ENCODE measurements at regions not wholly inside any gene's neighbourhood (a gene's known extent, or its start where the extent isn't known, plus 50 kb on each side); places are given as distances from the start of the nearest gene placed in this dataset.
A peak's percentile ranks its signal among the peaks of the same experiment; 100 is the strongest.

DNA sequence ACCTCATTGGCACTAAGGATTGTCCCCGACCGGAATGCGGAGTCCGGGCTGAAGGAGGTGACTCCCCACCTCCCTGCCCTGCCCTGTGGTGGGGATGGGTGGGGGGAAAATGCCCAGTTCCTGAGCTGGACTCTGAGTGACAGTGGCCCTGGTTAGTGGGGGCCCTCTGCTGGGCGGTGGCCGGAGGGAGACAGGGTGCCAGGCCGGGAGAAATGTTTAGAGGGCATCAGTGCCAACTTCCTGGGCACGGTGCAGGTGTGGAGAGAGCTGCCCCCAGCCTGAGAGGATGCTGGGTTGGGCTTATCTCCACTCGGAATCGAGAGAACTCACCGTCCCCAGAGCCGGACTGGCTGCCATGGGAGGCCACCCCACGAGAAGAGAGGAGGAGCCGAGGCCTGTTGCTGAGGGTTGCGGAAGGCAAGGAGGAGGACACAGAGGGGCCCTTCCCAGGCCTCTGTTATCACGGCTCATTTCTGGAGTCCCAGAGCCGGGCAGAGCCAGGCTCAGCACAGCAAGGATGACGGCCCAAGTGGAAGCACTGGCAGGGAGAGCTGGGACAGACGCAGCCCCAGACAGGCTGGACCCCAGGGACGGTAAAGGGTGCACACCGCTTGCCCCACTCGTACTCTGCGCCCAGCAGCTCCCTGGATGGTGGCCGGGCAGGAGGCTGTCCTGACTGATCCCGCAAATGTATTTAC is 156.7 kb downstream of the KIF26A start:
- no peak for DNase-seq
- Histone ChIP-seq H2AFZ (ENCODE audit: insufficient read depth, low read depth, low read length, poor library complexity, severe bottlenecking) (no peak overlapping the region), H3K4me3 (replicated peaks in 1 of 3; ENCODE audit: low read depth in 2 of 3, low read length in 3 of 3) (no peak overlapping the region), H4K20me1 (ENCODE audit: insufficient read depth, low read length) (no peaks in the 10 kb centered on the region), H3K9me3 (replicated peaks in 1 of 2; ENCODE audit: control insufficient read depth in 1 of 2, insufficient read depth in 1 of 2, low read length in 2 of 2) (peaks cover 3 to 5% of the 10 kb centered on the region in 2 donors), H3K79me2 (ENCODE audit: insufficient read depth, low read length) (no peaks in the 10 kb centered on the region), H3K27me3 (ENCODE audit: control insufficient read depth in 2 of 2, insufficient read depth in 2 of 2, low read length in 2 of 2) (no peaks in the 10 kb centered on the region), H3K36me3 (replicated peaks in 1 of 2; ENCODE audit: control insufficient read depth in 1 of 2, insufficient read depth in 2 of 2, low read length in 2 of 2) (no peaks in the 10 kb centered on the region), H3K4me2 (replicated peaks; ENCODE audit: extremely low read depth, low read length, poor library complexity, severe bottlenecking) (no peak overlapping the region), H3K9ac (ENCODE audit: insufficient read depth, low read length, poor library complexity, severe bottlenecking) (no peak overlapping the region), H3K27ac (ENCODE audit: low read depth in 1 of 2, low read length in 2 of 2) (no peak overlapping the region), H3K4me1 (ENCODE audit: control insufficient read depth in 1 of 2, insufficient read depth in 2 of 2, low read length in 2 of 2) (no peaks in the 10 kb centered on the region)
- Mint-ChIP-seq H3K36me3 (no peaks in the 10 kb centered on the region), H3K4me3 (no peak overlapping the region), H3K9me3 (peaks cover 0 to 6% (median 2%) of the 10 kb centered on the region in 7 donors), H3K27ac (peak overlapping the region in 1 of 7 donors; percentile 24), H3K4me1 (no peaks in the 10 kb centered on the region), H3K27me3 (ENCODE audit: low read depth in 3 of 3) (peaks cover 0 to 4% (median 0%) of the 10 kb centered on the region in 3 donors)
- WGBS (ENCODE audit: insufficient coverage) = 83% methylated on average over 24 of the region's 25 CpGs
- TF ChIP-seq, protein P1, sequence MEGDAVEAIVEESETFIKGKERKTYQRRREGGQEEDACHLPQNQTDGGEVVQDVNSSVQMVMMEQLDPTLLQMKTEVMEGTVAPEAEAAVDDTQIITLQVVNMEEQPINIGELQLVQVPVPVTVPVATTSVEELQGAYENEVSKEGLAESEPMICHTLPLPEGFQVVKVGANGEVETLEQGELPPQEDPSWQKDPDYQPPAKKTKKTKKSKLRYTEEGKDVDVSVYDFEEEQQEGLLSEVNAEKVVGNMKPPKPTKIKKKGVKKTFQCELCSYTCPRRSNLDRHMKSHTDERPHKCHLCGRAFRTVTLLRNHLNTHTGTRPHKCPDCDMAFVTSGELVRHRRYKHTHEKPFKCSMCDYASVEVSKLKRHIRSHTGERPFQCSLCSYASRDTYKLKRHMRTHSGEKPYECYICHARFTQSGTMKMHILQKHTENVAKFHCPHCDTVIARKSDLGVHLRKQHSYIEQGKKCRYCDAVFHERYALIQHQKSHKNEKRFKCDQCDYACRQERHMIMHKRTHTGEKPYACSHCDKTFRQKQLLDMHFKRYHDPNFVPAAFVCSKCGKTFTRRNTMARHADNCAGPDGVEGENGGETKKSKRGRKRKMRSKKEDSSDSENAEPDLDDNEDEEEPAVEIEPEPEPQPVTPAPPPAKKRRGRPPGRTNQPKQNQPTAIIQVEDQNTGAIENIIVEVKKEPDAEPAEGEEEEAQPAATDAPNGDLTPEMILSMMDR (IDR thresholded peaks at IDR 0.05) = no peak
- intact Hi-C loops (cut with micrococcal nuclease) = no loop called here

GRCh38 chr14:104295681-104296387 is 157.4 kb downstream of the KIF26A start:
- H3K4me1 Mint-ChIP-seq = no peaks in the 10 kb centered on the region
- H3K9me3 Mint-ChIP-seq = peaks cover 0 to 11% (median 0%) of the 10 kb centered on the region in 7 donors
- no peaks in the 10 kb centered on the region for H3K36me3 Mint-ChIP-seq
- no peak for DNase-seq
- WGBS (ENCODE audit: insufficient coverage) = 86% methylated on average over 21 of the region's 24 CpGs
- no peak overlapping the region for H3K9ac ChIP-seq (ENCODE audit: insufficient read depth, low read length, poor library complexity, severe bottlenecking)
- no peak overlapping the region for H2AFZ ChIP-seq (ENCODE audit: insufficient read depth, low read depth, low read length, poor library complexity, severe bottlenecking)
- no peak overlapping the region for H3K4me3 Mint-ChIP-seq
- H3K4me2 ChIP-seq (replicated peaks; ENCODE audit: extremely low read depth, low read length, poor library complexity, severe bottlenecking) = no peak overlapping the region
- H3K79me2 ChIP-seq (ENCODE audit: insufficient read depth, low read length) = no peaks in the 10 kb centered on the region
- no peak overlapping the region for H3K27ac Mint-ChIP-seq
- no peak overlapping the region for H3K27ac ChIP-seq (ENCODE audit: low read depth in 1 of 2, low read length in 2 of 2)
- H3K27me3 Mint-ChIP-seq (ENCODE audit: low read depth in 3 of 3) = peaks cover 0 to 4% (median 0%) of the 10 kb centered on the region in 3 donors
- no peaks in the 10 kb centered on the region for H3K36me3 ChIP-seq (replicated peaks in 1 of 2; ENCODE audit: control insufficient read depth in 1 of 2, insufficient read depth in 2 of 2, low read length in 2 of 2)
- TF ChIP-seq, protein P1 (IDR thresholded peaks at IDR 0.05) = no peak
- no peaks in the 10 kb centered on the region for H3K4me1 ChIP-seq (ENCODE audit: control insufficient read depth in 1 of 2, insufficient read depth in 2 of 2, low read length in 2 of 2)
- H4K20me1 ChIP-seq (ENCODE audit: insufficient read depth, low read length) = no peaks in the 10 kb centered on the region
- intact Hi-C loops (cut with micrococcal nuclease) = no loop called here
- peaks cover 6 to 9% of the 10 kb centered on the region in 2 donors for H3K9me3 ChIP-seq (replicated peaks in 1 of 2; ENCODE audit: control insufficient read depth in 1 of 2, insufficient read depth in 1 of 2, low read length in 2 of 2)
- no peak overlapping the region for H3K4me3 ChIP-seq (replicated peaks in 1 of 3; ENCODE audit: low read depth in 2 of 3, low read length in 3 of 3)
- H3K27me3 ChIP-seq (ENCODE audit: control insufficient read depth in 2 of 2, insufficient read depth in 2 of 2, low read length in 2 of 2) = no peaks in the 10 kb centered on the region

Data from CD14-positive monocyte (primary cell).